Activated CD4-positive, CD25-positive, alpha-beta regulatory T cell treated with anti-CD3 and anti-CD28 coated beads, Interleukin-2, amount 50 U/mL, for 16 hours (primary cell): ENCODE measurements at regions not wholly inside any gene's neighbourhood (a gene's known extent, or its start where the extent isn't known, plus 50 kb on each side); places are given as distances from the start of the nearest gene placed in this dataset.

Experiments used
- DNase-seq: peaks from one replicate; pipeline ENCODE4 v3.0.0-alpha.2; 2020; ENCODE audit warnings: low read depth, low spot score

DNA sequence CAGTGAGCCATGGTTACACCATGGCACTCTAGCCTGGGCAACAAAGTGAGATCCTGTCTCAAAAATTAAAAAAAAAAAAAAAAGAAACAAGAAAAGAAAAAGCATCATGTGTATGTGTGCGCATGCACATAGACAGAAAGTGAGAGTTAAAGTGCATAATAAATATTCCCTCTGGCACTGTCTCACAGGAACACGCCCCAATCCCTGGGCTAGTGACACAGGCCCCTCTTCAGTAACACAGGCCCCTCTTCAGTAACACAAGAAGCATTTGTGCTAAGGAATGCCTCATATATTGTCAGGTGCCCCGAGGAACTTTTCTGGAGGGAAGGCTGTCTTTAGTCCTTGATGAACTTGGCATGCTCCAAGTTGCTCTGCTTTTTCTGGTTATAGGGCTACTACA is 57.5 kb downstream of the RPL27A start:
- DNase-seq, result no peak

DNA sequence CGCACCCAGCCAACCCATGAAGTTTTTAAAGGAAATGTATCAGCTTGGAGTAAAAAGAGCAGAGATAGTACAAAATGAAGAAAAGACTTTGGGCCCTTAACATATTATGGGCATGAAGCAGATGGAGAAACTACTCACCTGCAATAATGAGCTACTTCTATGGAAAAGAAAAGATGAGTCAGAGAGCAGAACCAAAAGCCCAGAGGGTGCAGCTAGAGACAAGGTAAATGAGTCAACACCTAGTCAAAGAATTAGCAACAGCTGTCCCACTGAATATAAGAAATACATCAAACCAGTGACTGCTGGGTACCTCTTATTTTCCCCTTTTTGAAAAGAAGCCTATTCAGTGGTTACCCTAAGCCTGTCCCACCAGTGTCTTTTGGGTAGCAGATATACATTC is 61.8 kb downstream of the RPL27A start:
- DNase-seq, result no peak

DNA sequence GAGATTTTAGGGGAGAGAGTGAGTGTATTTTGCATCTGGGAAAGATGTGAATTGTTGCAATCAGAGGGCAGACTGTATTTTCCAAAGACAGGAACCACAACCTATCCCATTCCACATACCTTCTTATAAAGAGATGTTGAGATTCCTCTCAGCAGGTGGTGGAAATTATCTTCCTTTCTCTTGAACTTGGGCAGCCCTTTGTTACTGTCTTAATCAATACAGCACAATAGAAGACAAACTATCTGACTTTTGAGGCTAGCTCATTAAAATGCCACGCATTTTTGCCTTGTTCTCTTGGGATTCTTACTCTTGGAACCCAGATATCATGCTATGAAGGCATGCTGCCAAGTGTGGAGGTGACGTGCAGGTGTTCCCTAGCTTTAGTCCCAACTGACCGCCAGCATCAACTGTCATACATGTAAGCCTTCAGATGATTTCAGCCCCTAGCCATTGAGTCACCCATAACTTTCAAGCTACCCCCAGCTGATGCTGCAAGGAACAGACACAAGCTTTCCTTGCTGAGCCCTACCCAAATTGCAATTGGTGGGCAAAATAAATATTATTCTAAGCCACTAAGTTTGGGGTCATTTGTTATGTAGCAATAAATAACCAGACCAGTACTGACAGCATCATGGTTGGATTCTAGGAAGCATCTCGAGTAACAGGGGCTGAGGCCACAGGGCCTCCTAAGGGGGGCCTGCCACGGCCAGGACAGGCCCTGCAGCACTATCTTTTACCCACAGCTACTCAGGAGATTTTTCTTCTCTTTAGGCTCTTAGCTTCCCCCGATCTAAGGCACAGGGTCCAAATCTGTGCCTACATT is 63.0 kb downstream of the RPL27A start:
- no peak for DNase-seq

DNA sequence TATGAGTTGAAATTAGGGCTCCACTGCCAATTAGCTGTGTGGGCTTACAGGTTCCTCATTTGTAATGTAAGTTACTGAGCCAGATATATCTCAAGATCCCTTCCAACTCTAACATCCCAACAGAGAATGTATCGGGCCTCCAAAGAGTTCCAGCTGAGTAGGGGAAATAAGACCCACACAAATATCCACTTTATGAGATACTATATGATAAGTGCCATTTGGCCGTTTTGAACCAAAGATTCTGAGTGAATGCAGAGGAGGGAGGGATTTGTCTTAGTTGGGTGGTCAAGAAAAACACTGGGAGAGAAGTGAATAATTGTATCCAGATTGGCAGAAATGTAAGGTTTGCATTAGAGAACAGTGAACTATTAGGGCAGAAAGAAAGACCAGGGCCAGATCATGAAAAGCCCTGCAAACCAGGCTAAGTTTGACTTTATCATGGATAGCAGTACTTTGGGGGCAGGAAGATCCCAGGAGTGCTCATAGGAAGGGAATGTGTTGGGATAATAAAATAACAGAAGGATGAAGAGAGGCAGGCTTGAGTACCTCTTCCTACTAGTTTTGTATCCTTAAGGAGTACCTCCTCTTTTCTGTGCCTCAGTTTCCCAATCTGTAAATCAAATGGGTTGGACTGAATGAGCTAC is 63.9 kb downstream of the RPL27A start:
- DNase-seq, result no peak

DNA sequence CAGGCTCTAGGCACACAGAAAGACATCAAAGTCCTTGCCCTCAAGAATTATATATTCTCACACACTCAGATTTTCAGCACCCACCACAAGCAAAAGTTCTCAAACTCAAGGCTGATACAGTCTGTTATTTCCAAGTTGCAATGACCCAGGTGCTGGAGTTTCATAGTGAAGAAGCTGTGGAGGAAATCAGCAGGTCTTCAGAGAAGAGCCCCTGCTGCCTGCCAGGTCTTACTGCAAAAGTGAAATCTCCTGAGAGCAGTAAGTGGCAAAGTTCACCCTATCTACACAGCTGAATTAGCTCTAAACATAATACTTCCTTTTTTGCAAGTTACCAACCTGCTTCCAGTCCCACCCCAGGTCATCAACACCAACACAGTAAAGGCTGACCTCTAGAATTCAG is 64.6 kb downstream of the RPL27A start:
- no peak for DNase-seq

DNA sequence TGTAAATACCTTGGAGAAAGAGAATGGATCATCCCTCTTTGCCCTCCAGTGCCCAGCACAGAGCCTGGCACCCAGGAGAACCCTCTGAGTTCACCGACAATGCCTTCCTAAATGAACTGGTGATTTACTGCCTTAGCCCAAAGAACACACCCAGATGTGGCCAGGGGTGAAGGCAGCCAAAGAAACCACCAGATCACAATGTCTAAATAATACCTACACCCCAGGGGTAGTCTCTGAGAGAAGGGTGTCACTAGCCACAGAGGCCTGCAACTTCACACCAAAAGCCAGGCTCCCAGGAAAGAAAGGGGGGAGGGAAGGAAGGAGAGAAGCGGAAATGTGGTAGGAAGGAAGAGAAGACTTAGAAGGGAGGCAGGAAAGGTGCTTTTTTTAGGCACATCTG is 65.7 kb downstream of the RPL27A start:
- DNase-seq, result no peak

DNA sequence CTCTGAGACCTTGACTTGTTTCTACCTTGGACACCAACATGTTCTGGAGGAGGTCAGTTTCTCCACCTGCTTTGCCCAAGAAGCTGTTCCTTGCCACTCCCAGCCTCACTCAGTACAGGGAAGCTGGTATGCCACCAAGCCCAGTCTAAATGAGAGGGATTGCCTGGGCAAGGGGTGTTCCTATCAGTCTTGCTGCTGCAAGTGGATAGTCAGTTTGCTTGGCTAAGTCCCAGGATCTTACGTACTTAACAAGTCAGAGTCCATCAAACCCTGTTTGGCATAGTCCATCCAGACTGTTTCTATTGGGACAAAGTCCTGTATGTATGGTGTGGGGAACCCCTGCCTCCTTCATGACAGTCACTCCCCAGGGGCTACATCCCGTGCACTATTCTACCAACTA is 66.6 kb downstream of the RPL27A start:
- no peak for DNase-seq

DNA sequence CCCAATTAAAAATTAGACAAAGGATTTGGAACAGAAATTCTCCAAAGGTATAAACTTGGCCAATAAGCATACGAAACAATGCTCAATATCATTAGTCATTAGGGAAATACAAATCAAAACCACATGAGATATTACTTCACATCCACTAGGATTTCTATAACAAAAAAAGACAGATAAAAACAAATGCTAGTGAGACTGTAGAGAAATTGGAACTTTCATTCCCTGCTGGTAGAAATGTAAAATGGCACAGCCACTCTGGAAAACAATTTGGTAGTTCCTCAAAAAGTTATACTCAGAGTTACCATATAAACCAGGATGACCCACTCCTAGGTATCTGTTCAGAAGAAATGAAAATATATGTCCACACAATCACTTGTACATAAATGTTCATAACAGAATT is 71.6 kb downstream of the RPL27A start:
- no peak for DNase-seq

DNA sequence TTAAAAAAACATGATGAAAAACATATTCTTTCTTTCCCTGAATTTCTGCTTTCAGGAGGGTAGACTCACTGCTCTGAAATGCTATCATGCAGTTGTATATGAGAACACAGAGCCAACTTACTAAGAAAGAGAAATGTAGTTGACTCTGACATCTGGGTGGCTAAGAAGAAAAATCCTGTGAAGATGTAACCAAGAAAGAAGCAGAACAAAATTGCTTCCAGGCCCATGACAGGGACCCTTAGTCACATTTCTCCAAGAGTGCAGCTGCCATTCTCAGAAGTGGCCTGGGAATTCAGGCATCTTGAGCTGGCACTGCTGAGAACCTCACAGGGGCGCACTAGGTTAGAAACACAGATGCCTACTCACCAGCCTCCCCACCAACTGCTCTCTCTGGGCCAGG is 73.6 kb downstream of the RPL27A start:
- no peak for DNase-seq

DNA sequence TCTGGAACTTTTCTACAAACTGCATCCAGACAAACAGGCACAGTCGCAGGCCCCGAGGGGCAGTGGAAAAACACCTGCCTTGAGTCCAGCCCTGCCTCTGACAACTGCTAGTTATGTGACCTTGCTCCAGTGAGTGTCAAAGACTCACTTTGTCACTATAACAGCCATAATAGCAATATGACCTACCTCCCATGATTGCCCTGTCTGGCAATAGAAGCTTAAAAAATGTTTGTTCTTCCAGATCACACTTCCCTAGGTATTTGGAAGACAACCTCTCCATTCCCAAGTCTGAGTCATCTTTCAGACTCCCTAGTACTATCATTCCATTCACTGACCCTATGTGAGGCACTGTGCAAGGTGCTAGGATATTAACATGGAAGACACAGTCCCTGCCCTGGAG is 74.5 kb downstream of the RPL27A start:
- DNase-seq, result no peak

DNA sequence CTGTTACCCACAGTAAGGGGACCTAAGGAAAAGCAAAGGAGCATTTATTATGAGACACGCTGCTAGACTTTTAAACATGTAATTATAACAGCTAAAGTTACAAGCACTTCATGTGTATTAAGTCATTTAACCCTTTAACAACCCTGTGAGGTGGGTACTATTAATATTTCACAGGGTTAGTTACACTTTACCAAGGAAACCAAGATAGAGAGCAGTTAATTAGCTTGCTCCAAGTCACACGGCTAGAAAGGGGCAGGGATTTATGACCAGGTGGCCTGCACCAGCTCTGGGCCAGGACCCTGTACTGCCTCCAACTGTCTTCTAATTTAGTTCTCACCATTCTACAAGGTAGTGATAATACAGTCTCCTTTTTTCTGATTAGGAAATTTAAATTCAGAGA is 74.9 kb downstream of the RPL27A start:
- DNase-seq, result no peak

DNA sequence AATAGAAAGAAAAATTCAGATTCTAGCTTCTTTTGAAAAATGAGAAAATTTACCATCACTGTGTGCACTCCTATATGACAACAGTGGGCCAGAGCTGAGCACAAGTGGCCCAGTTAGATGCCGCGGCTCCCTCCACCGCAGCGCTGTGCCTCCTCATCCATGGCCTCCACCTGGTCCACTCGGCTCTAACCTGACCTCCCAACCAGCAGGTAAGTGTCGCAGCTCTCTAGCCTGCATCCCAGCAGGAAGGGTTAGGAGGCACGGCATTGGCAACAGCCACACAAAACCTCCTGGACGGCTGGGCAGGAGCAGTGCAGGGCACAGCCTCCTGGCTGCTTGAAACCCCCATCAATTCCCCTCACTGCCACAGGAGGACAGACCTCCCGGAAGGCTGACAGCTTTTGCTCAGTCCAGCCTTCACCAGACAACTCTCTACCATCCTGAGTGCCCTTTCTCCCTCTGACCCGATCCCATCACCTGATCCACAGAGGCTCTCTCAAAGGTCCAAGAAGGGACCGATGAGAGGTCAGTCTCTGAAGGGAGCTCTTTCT is 76.1 kb downstream of the RPL27A start:
- DNase-seq, result no peak

DNA sequence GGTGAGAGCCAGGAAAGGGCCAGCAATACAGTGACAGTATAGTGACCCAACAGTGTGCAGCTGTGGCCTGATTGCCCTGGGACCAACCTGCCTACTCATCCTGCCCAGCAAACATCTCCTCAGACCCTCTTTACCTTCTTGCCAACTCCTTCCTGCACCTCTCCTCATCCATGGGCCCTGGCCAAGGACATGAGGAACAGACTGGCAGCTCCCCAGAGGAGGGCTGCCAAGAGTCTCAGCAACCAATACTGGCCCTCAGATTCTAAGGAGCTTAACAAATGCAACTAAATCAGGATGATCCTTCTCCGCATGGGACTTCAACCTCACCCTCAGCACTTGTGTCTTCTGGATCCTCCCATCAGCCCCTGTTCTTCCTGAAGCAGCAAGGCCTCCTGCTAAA is 77.0 kb downstream of the RPL27A start:
- no peak for DNase-seq

DNA sequence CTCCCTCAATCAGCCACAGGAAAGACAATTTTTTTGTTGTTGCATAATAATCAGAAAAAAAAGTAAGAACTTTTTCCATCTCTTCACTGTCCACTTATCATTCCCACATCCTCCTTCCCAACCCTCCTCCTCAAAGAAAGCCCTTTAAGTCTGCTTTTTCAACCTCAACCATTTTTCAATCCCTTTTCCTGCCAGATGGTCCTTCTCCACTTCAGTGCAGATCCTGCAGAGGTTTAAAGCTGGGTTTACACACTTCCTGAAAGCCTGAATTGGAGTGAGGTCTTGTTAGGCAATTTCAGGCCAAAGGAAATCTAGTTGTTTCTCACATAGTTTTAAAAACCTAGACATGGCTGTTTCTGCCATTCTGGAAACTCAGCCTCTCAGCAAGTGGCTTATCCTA is 78.3 kb downstream of the RPL27A start:
- DNase-seq, result no peak

DNA sequence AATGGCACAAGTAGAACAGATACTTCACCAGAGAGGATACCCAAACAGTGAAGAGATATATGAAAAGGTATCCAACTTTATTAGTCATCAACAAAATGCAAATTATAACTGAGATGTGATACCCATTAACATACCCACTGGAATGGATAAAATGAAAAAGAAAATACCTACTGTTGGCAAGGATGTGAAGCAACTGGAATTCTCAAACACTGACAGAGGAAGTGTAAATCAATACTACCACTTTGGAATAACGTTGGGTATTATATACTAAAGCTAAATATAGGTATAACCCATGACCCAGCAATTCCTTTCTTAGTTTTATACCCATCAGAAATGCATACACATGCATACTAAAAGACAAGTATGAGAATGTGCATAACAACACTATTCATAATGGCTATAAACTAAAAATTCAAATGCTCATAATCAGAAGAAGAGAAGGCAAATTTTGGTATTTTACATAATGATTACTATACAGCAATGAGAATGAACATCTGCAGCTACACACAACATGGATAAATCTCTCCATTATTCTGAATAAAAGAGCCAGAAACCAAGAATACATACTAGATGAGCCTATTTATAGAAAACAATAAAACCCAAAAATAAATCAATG is 80.6 kb downstream of the RPL27A start:
- DNase-seq, result no peak

DNA sequence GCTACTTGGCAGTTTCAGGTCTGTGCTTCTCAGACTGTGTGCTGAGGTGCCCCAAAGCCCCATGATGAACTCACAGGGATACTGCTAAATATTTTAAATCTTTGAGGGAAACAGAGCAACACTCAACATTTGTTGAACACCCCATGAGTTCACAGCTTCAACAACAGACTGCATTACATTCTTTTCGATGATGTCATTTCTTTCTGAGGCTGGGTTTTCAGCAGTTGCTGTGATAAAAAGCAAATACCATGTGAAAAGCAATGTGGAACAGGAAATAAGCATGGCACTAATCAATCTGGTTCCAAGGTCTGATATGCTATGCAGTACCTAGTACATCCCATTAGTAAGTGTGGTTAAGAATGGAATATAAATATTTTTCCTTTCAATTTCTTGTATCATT is 82.7 kb downstream of the RPL27A start:
- DNase-seq, result no peak

DNA sequence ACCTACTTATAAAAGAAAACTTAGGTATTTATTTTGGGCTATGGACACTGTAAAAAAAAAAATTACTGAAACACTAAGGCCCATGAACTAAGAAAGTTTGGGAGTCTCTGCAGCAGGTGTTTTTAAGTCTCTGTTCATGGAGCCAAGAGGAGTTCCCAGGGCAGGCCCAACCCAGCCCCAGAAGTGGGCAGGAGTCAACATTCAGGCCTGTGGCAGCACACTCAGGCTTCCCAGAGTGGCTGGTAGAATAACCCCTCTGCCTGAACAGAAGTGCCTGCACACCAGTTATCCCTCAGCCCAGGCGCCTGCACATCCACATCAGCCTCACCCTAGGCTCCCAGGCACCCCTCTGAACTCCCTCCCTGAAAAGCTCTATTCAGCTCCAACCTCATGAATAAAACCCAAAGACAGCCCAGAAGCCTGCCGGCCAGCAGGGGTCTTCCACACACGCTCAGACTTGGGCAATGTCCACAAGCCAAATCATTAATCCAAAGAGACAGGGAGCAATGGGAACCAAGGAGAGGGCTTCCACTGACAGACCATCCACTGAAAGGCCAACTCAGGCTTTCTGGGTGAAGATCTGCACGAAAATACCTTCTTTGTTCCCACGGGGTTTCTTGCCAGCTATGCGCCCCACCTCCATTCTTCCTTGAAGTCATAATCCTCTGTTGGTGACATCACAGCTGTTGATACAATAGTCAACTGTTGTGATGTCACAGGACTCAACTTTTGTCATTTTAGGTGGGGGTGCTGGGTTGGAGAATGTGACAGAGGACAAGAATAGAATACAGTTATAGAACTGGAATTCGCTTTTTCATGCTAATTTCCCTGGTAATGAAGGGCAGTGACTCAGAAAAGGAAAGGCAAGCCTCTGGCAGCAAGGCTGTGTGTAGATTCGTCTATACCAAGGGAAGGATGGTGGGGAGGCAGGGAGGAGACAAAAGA is 83.7 kb downstream of the RPL27A start:
- DNase-seq, result no peak

DNA sequence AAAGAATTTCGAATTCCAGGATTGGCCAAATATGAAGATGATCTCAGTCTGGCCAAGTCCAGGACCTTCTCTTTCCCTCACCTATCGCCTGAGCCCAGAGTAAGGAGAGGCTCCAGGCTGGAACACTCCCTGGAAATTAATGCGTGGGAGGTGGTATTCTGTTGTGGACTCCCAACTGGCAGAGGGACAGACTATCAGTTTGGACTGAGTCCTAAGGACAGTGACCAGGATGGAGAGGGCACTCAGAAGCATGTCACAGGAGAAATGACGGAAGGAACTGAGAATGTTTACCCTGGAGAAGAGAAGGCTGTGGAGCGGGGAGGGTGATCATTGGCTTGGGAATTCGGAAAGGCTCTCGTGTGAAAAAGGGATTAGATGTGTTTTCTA is 84.4 kb downstream of the RPL27A start:
- no peak for DNase-seq

DNA sequence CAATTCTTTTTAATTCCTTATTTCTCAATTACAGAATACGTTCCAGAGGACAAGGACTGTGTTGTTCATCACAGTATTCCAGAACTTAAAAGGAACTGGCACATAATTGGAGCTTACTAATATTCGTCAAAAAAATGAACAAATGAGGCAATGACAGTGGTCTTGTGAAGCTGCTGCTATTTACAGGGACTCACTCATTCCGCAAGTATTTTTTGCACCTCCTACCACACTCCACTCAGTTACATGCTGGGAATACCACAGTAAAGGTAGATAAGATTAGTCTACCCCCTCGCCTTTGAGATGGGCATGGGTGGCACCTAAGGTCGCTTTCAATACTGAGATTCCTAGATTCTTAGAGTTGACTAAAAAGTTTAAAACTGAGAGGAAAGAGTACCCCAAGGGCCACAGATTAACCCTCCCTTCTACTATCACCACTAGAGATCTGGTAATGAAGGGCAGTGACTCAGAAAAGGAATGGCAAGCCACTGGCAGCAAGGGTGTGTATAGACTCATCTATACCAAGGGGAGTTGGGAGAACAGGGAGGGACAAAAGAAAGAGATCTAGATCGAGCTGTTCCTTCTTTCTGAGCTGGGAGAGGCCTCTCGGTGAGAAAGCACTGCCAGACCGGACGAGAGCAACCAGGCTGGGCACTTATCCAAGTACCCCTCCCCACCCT is 85.0 kb downstream of the RPL27A start:
- no peak for DNase-seq

DNA sequence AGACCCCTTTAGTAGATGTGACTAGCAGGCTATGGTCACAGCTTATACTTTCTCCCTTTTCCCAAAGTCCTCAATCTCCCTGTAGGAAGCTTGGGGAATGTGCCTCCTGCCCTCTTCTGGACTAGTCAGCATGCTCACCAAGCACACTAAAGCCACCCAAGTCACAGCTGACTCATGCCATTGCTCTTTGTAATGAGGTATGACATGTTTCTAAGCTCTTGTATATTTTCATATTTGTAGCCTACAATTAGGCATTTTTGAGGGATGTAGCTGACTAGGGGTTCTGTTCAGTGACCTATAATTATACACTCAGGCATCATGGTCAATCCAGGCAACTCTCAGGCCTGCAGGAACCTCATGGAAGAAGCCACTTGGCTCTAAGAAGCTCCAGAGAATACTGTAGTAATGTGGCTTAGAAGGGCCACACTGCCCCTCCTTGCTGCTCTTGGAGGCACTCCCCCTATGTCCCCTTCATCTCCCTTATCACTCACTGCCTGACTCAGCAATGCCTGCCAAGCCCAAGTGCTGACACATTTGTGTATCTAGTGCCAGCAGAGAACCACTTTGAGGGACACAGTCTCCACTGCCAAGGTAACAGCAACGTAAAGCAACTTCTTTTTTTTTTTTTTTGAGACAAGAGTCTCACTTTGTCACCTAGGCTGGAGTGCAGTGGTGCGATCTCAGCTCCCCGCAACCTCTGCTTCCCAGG is 86.2 kb downstream of the RPL27A start:
- no peak for DNase-seq
